ENCODE measurements at regions not wholly inside any gene's neighbourhood (a gene's known extent, or its start where the extent isn't known, plus 50 kb on each side); places are given as distances from the start of the nearest gene placed in this dataset.

GRCh38 chr14:105853907-105854599 lies 327.7 kb downstream of the TMEM121 start:
- no peak for TF ChIP-seq EZH2 (IDR thresholded peaks at IDR 0.05; ENCODE audit: low read length, missing control alignments)
- TF ChIP-seq, protein P1, sequence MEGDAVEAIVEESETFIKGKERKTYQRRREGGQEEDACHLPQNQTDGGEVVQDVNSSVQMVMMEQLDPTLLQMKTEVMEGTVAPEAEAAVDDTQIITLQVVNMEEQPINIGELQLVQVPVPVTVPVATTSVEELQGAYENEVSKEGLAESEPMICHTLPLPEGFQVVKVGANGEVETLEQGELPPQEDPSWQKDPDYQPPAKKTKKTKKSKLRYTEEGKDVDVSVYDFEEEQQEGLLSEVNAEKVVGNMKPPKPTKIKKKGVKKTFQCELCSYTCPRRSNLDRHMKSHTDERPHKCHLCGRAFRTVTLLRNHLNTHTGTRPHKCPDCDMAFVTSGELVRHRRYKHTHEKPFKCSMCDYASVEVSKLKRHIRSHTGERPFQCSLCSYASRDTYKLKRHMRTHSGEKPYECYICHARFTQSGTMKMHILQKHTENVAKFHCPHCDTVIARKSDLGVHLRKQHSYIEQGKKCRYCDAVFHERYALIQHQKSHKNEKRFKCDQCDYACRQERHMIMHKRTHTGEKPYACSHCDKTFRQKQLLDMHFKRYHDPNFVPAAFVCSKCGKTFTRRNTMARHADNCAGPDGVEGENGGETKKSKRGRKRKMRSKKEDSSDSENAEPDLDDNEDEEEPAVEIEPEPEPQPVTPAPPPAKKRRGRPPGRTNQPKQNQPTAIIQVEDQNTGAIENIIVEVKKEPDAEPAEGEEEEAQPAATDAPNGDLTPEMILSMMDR (conservative IDR thresholded peaks at IDR 0.05 in 1 of 2, IDR thresholded peaks at IDR 0.05 in 1 of 2; ENCODE audit: low read depth in 1 of 2, low read length in 2 of 2), result no peak
